Stimulated activated CD4-positive, alpha-beta T cell treated with anti-CD3 and anti-CD28 coated beads, Interleukin-4, amount 100 ng/mL, for 4 hours (primary cell): ENCODE measurements at regions not wholly inside any gene's neighbourhood (a gene's known extent, or its start where the extent isn't known, plus 50 kb on each side); places are given as distances from the start of the nearest gene placed in this dataset.
"Not testable (repeated sequence)": the region's sequence is repeated elsewhere in the genome, so short reads cannot be mapped to it uniquely, and the experiment has no call there.

Source experiments
- DNase-seq, 2 experiments: peaks; one replicate each; pipeline ENCODE4 v3.0.0-alpha.2; 2020

- DNase-seq = no peak
Measured at GRCh38 chr2:7609556-7609955, 692.3 kb downstream of the RNF144A start.

- no peak for DNase-seq
Measured at GRCh38 chr2:7609974-7610373, 692.8 kb downstream of the RNF144A start.

- no peak for DNase-seq
Measured at GRCh38 chr2:7611750-7612149, 694.5 kb downstream of the RNF144A start.

- DNase-seq = no peak
Measured at GRCh38 chr2:7612969-7613368, 695.8 kb downstream of the RNF144A start.

- DNase-seq = no peak
Measured at GRCh38 chr2:7613831-7614230, 696.6 kb downstream of the RNF144A start.

GRCh38 chr2:7618031-7618430 is 700.8 kb downstream of the RNF144A start:
- DNase-seq = no peak

- DNase-seq = no peak
Measured at GRCh38 chr2:7619203-7619970, 702.2 kb downstream of the RNF144A start.

GRCh38 chr2:7620255-7620654 is 703.0 kb downstream of the RNF144A start:
- no peak for DNase-seq

- DNase-seq = no peak
Measured at GRCh38 chr2:7621018-7621814, 704.0 kb downstream of the RNF144A start.

GRCh38 chr2:7625392-7626138 is 708.4 kb downstream of the RNF144A start:
- DNase-seq = no peak

GRCh38 chr2:7626139-7626537 is 708.9 kb downstream of the RNF144A start:
- no peak for DNase-seq

GRCh38 chr2:7627583-7627982 is 710.4 kb downstream of the RNF144A start:
- DNase-seq = no peak

- no peak for DNase-seq
Measured at GRCh38 chr2:7632420-7632819, 715.2 kb downstream of the RNF144A start.

- no peak for DNase-seq
Measured at GRCh38 chr2:7633566-7634153, 716.4 kb downstream of the RNF144A start.

- DNase-seq = no peak
Measured at GRCh38 chr2:7634409-7634808, 717.2 kb downstream of the RNF144A start.

- no peak for DNase-seq
Measured at GRCh38 chr2:7639476-7639875, 722.3 kb downstream of the RNF144A start.

- DNase-seq = not testable (repeated sequence)
Measured at GRCh38 chr2:7641272-7641671, 724.1 kb downstream of the RNF144A start.

- DNase-seq = no peak
Measured at GRCh38 chr2:7646024-7646423, 728.8 kb downstream of the RNF144A start.

GRCh38 chr2:7646661-7647060 is 729.4 kb downstream of the RNF144A start:
- no peak for DNase-seq

GRCh38 chr2:7648221-7648795 is 731.1 kb downstream of the RNF144A start:
- no peak for DNase-seq

GRCh38 chr2:7649461-7650228 is 732.4 kb downstream of the RNF144A start:
- DNase-seq = no peak

- no peak for DNase-seq
Measured at GRCh38 chr2:7653617-7654016, 736.4 kb downstream of the RNF144A start.
